ENCODE measurements at regions not wholly inside any gene's neighbourhood (a gene's known extent, or its start where the extent isn't known, plus 50 kb on each side); places are given as distances from the start of the nearest gene placed in this dataset.

- TF ChIP-seq EZH2 (IDR thresholded peaks at IDR 0.05; ENCODE audit: insufficient read depth, poor library complexity, severe bottlenecking) (no peak), EZH2phosphoT487 (IDR thresholded peaks at IDR 0.05; ENCODE audit: insufficient read depth, low read depth) (no peak)
Measured at GRCh38 chr4:34619531-34620162, 1624.7 kb downstream of the ARAP2 start.
